ENCODE measurements at regions not wholly inside any gene's neighbourhood (a gene's known extent, or its start where the extent isn't known, plus 50 kb on each side); places are given as distances from the start of the nearest gene placed in this dataset.
"Not testable (repeated sequence)": the region's sequence is repeated elsewhere in the genome, so short reads cannot be mapped to it uniquely, and the experiment has no call there.

- Histone ChIP-seq H4K20me1 (ENCODE audit: insufficient read depth) (no peaks in the 10 kb centered on the region), H3K4me1 (ENCODE audit: low read depth, poor library complexity, severe bottlenecking) (no peaks in the 10 kb centered on the region), H3K79me2 (ENCODE audit: insufficient read depth, low read depth) (no peaks in the 10 kb centered on the region), H2AFZ (ENCODE audit: low read depth) (no peak overlapping the region), H3K4me3 (IDR thresholded peaks at IDR 0.05; ENCODE audit: insufficient read depth, low read depth, low read length) (no peak overlapping the region), H3K27me3 (ENCODE audit: insufficient read depth, low read depth) (no peaks in the 10 kb centered on the region), H3K27ac (no peak overlapping the region), H3K36me3 (ENCODE audit: insufficient read depth) (no peaks in the 10 kb centered on the region), H3K9ac (no peak overlapping the region), H3K4me2 (no peak overlapping the region)
- TF ChIP-seq CTCF (conservative IDR thresholded peaks at IDR 0.05; ENCODE audit: low read depth, low read length): no peak
These were observed 513.6 kb upstream of the PITX2 start for GRCh38 chr4:111136438-111136837.

GRCh38 chr4:111136967-111137366 is 514.1 kb upstream of the PITX2 start:
- no peak overlapping the region for H3K4me2 ChIP-seq
- no peaks in the 10 kb centered on the region for H3K36me3 ChIP-seq (ENCODE audit: insufficient read depth)
- H4K20me1 ChIP-seq (ENCODE audit: insufficient read depth): no peaks in the 10 kb centered on the region
- H3K27me3 ChIP-seq (ENCODE audit: insufficient read depth, low read depth): no peaks in the 10 kb centered on the region
- no peak overlapping the region for H3K4me3 ChIP-seq (IDR thresholded peaks at IDR 0.05; ENCODE audit: insufficient read depth, low read depth, low read length)
- no peak overlapping the region for H3K27ac ChIP-seq
- no peak for TF ChIP-seq CTCF (conservative IDR thresholded peaks at IDR 0.05; ENCODE audit: low read depth, low read length)
- no peak overlapping the region for H2AFZ ChIP-seq (ENCODE audit: low read depth)
- H3K9ac ChIP-seq: no peak overlapping the region
- H3K4me1 ChIP-seq (ENCODE audit: low read depth, poor library complexity, severe bottlenecking): no peaks in the 10 kb centered on the region
- H3K79me2 ChIP-seq (ENCODE audit: insufficient read depth, low read depth): no peaks in the 10 kb centered on the region

- no peak overlapping the region for H3K4me2 ChIP-seq
- no peaks in the 10 kb centered on the region for H3K4me1 ChIP-seq (ENCODE audit: low read depth, poor library complexity, severe bottlenecking)
- no peak overlapping the region for H3K4me3 ChIP-seq (IDR thresholded peaks at IDR 0.05; ENCODE audit: insufficient read depth, low read depth, low read length)
- no peak overlapping the region for H3K9ac ChIP-seq
- TF ChIP-seq CTCF (conservative IDR thresholded peaks at IDR 0.05; ENCODE audit: low read depth, low read length): no peak
- no peaks in the 10 kb centered on the region for H4K20me1 ChIP-seq (ENCODE audit: insufficient read depth)
- H2AFZ ChIP-seq (ENCODE audit: low read depth): no peak overlapping the region
- H3K27ac ChIP-seq: no peak overlapping the region
- H3K27me3 ChIP-seq (ENCODE audit: insufficient read depth, low read depth): no peaks in the 10 kb centered on the region
- H3K36me3 ChIP-seq (ENCODE audit: insufficient read depth): no peaks in the 10 kb centered on the region
- H3K79me2 ChIP-seq (ENCODE audit: insufficient read depth, low read depth): no peaks in the 10 kb centered on the region
These were observed 520.6 kb upstream of the PITX2 start for GRCh38 chr4:111143510-111143909.

GRCh38 chr4:111154934-111155333 is 532.1 kb upstream of the PITX2 start:
- TF ChIP-seq CTCF (conservative IDR thresholded peaks at IDR 0.05; ENCODE audit: low read depth, low read length): no peak
- no peak overlapping the region for H3K9ac ChIP-seq
- no peaks in the 10 kb centered on the region for H3K27me3 ChIP-seq (ENCODE audit: insufficient read depth, low read depth)
- H3K4me1 ChIP-seq (ENCODE audit: low read depth, poor library complexity, severe bottlenecking): no peaks in the 10 kb centered on the region
- no peak overlapping the region for H2AFZ ChIP-seq (ENCODE audit: low read depth)
- H4K20me1 ChIP-seq (ENCODE audit: insufficient read depth): no peaks in the 10 kb centered on the region
- H3K36me3 ChIP-seq (ENCODE audit: insufficient read depth): no peaks in the 10 kb centered on the region
- H3K4me3 ChIP-seq (IDR thresholded peaks at IDR 0.05; ENCODE audit: insufficient read depth, low read depth, low read length): no peak overlapping the region
- H3K4me2 ChIP-seq: no peak overlapping the region
- no peak overlapping the region for H3K27ac ChIP-seq
- no peaks in the 10 kb centered on the region for H3K79me2 ChIP-seq (ENCODE audit: insufficient read depth, low read depth)

GRCh38 chr4:111164556-111164955 is 541.7 kb upstream of the PITX2 start:
- not testable (repeated sequence) for H3K79me2 ChIP-seq (ENCODE audit: insufficient read depth, low read depth); H3K4me3 ChIP-seq (IDR thresholded peaks at IDR 0.05; ENCODE audit: insufficient read depth, low read depth, low read length); H3K27me3 ChIP-seq (ENCODE audit: insufficient read depth, low read depth); H3K9ac ChIP-seq; H3K4me2 ChIP-seq; H3K4me1 ChIP-seq (ENCODE audit: low read depth, poor library complexity, severe bottlenecking); H3K36me3 ChIP-seq (ENCODE audit: insufficient read depth); H2AFZ ChIP-seq (ENCODE audit: low read depth); H3K27ac ChIP-seq; H4K20me1 ChIP-seq (ENCODE audit: insufficient read depth)
- 0 out of 2 replicates have a peak, but pooled peaks have one; percentile 17 for TF ChIP-seq CTCF (conservative IDR thresholded peaks at IDR 0.05; ENCODE audit: low read depth, low read length)
